Peyer's patch (tissue), 4 donors: ENCODE measurements at regions not wholly inside any gene's neighbourhood (a gene's known extent, or its start where the extent isn't known, plus 50 kb on each side); places are given as distances from the start of the nearest gene placed in this dataset.

Experiments used
- POLR2A ChIP-seq, 2 donors: fragments of 450-650 bp; IDR thresholded peaks; one replicate each; pipeline ENCODE4 v1.5.1; 2017; ENCODE audit warnings: antibody characterized with exemption in 2 of 2, mild to moderate bottlenecking in 2 of 2, moderate library complexity in 2 of 2
- TF ChIP-seq, protein P1 (sequence below), 6 experiments: fragments of 450-650 bp in 4 of 6; fragments of 200-600 bp in 2 of 6; sonication (generic) in 1 of 6; IDR thresholded peaks; one replicate each; pipeline ENCODE4 v1.5.1; 2017 to 2019; ENCODE audit warnings: antibody characterized with exemption in 6 of 6, mild to moderate bottlenecking in 3 of 6, moderate library complexity in 1 of 6

GRCh38 chr12:17928708-17929366, 161.2 kb downstream of the RERGL start:
- TF ChIP-seq, protein P1, sequence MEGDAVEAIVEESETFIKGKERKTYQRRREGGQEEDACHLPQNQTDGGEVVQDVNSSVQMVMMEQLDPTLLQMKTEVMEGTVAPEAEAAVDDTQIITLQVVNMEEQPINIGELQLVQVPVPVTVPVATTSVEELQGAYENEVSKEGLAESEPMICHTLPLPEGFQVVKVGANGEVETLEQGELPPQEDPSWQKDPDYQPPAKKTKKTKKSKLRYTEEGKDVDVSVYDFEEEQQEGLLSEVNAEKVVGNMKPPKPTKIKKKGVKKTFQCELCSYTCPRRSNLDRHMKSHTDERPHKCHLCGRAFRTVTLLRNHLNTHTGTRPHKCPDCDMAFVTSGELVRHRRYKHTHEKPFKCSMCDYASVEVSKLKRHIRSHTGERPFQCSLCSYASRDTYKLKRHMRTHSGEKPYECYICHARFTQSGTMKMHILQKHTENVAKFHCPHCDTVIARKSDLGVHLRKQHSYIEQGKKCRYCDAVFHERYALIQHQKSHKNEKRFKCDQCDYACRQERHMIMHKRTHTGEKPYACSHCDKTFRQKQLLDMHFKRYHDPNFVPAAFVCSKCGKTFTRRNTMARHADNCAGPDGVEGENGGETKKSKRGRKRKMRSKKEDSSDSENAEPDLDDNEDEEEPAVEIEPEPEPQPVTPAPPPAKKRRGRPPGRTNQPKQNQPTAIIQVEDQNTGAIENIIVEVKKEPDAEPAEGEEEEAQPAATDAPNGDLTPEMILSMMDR (IDR thresholded peaks at IDR 0.05) = no peak
- TF ChIP-seq POLR2A (IDR thresholded peaks at IDR 0.05) = no peak
